Stimulated activated CD4-positive, alpha-beta T cell treated with anti-CD3 and anti-CD28 coated beads, Interleukin-4, amount 100 ng/mL, for 1 hour (primary cell): ENCODE measurements at regions not wholly inside any gene's neighbourhood (a gene's known extent, or its start where the extent isn't known, plus 50 kb on each side); places are given as distances from the start of the nearest gene placed in this dataset.

Experiments used
- DNase-seq: peaks from one replicate; pipeline ENCODE4 v3.0.0-alpha.2; 2020

- DNase-seq, result no peak
These were observed 362.3 kb upstream of the CBLB start for GRCh38 chr3:106231086-106231485.

GRCh38 chr3:106232956-106233355, 364.1 kb upstream of the CBLB start:
- no peak for DNase-seq

- no peak for DNase-seq
These were observed 370.4 kb upstream of the CBLB start for GRCh38 chr3:106239195-106239697.

DNA sequence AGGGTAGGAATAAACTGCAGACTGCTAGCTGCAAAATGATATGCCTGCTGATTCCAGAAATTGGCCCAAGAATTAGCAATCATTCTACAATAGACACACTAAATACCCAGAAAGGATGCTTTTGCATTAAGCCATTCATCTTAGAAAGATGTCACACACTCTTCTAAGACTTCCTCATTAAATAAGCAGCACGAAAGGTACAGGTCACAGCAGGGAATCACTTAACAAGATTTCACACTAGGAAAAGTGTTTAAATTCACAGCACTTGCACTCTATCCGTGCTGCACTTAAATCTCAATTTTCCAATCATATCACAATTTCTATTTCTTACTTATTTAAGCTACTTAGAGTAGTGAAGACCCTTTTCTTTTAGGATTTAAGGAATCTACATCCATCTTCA, 372.8 kb upstream of the CBLB start:
- DNase-seq, result no peak

DNA sequence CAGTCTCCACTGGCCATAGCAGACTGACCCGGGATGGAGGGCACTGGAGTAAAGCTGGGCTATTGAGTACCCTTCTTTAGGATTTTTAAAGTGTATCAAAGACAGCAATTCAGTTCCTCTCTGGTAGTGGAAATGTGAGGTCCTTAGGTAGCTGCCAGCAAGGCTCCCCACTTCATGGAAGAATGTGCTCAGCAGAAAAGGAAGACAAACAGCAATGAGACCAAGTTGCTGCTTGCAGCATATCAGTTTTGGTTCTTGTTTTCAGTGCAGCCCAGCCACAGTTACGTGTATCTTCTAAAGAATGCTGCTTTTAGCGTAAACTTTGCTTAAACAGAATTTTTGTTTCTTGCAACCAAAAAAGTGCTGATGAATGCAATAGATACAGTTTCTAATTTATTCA, 374.0 kb upstream of the CBLB start:
- DNase-seq, result no peak

DNA sequence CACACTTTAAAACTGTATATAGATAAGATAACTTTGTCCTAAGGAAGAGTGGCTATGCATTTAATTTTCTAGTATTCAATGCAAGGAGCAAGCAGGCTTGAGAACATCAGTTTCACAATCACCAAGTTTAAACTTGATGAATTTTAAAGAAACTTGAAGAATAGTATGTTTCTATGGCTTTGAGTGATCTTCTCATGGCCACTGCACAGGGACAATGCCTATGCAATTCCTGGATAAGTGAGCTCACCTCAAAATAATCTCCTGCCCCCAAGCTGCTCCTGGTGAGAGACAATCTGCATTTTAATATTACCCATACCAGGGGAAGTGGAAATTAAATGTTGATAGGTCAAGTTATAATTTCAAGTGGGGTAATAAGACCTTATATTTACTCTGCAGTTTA, 376.6 kb upstream of the CBLB start:
- no peak for DNase-seq

- no peak for DNase-seq
These were observed 379.3 kb upstream of the CBLB start for GRCh38 chr3:106247902-106248684.

- no peak for DNase-seq
These were observed 380.3 kb upstream of the CBLB start for GRCh38 chr3:106249159-106249558.

- DNase-seq, result no peak
These were observed 381.2 kb upstream of the CBLB start for GRCh38 chr3:106249981-106250380.

DNA sequence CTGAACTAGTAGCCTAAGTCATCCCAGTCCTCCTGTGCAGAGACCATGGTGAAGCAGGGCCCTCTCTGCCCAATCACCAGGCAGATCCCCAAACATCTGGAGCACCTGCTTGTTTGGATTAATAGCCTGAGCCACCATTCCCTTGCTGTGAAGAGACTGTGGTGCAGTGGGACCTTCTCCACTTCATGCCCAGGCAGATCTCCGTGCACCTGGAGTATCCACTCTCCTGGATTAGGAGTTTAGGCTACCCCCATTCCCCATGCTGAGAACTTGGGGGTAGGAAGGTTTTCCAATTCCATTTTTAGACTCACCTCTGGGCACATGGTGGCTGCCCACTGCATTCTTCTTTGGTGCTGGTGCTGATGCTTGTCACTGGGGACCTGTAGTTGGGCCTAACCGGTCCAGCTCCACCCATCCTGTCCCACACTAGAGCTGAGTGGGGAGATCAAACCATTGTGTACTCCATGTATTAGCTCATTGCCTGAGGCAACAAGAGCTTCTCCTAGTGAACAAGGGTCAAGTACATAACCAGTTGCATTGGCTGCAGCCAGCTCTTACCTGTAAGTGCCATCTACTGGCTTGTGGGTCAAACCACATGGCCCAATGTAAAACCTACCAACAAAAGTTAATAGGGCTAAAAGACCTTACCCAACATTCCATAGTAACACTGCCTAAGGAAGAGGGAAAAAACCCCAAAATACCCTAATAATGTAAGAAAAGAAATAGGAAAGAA, 382.5 kb upstream of the CBLB start:
- DNase-seq, result no peak

GRCh38 chr3:106255870-106256248, 387.0 kb upstream of the CBLB start:
- no peak for DNase-seq

- no peak for DNase-seq
These were observed 387.6 kb upstream of the CBLB start for GRCh38 chr3:106256249-106256957.

GRCh38 chr3:106257172-106257571, 388.4 kb upstream of the CBLB start:
- DNase-seq, result no peak

DNA sequence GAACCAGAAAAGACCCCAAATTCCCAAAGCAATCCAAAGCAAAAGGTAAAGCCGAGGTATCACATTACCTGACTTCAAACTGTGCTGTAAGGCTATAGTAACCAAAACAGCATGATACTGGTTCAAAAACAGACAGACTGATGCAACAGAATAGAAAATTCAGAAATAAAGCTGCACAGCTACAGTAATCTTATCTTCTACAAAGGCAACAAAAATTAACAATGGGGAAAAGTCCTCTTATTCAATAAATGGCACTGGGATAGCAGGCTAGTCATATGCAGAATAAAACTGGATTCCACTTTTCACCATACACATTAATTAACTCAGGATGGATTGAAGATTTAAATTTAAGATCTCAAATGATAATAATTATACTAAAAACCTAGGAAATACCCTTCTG, 392.6 kb upstream of the CBLB start:
- no peak for DNase-seq

DNA sequence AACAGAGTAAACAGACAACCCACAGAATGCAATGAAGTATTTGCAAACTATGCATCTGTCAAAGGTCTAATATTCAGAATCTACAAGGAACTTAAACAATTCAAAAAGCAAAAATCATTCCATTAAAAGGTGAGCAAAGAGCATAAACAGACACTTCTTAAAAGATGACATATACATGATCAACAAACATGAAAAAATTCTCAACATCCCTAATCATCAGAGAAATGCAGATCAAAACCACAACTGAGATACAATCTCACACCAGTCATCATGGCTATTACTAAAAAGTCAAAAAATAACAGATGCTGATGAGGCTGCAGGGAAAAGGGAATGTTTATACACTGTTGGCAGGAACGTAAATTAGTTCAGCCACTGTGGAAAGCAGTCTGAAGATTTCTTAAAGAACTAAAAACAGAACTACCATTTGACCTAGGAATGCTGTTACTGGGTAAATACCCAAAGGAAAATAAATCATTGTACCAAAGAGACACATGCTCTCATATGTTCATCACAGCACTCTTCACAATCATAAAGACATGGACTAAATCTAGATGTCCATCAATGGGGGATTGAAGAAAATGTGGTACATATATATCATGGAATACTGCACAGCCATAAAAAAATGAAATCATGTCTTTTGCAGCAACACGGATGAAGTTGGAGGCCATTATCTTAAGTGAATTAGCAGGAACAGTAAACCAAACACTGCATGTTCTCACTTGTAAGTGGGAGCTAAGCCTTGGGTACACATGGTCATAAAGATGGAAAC, 393.3 kb upstream of the CBLB start:
- no peak for DNase-seq

DNA sequence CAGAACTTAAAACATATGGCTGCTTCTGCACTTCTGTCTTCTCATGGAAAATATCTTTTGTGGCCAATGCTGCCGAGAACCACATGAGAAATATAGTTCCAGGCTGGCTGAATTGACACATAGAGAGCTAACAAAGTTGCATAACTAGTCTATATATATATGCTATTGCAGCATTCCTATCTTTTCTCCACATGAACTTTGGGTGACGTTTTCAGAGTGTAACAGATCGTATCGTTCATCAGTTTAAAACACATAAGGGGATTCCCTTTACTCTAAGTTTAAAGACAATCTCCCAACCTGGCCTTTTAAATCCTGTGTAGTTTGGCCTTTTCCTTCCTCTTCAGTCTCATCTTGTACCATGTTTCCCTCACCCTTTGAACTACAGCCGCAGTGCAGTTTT, 394.2 kb upstream of the CBLB start:
- no peak for DNase-seq

DNA sequence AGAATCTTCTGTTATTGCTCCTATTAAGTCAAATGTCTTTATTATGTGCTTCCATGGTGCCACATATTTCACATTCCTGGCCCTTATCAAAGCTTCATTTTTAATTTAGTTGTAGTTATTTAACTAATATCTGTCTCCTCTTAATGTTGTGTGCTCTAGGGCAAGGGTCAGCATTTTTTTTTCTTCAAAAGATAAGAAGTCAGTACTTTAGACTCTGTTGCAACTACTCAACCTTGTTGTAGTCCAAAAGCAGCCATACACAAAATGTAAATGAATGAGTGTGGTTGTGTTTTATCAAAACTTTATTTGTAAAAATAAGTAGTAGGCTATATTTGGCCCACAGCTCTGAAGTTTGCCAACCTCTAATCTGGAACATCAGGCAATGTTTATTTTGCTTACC, 394.7 kb upstream of the CBLB start:
- DNase-seq, result no peak

DNA sequence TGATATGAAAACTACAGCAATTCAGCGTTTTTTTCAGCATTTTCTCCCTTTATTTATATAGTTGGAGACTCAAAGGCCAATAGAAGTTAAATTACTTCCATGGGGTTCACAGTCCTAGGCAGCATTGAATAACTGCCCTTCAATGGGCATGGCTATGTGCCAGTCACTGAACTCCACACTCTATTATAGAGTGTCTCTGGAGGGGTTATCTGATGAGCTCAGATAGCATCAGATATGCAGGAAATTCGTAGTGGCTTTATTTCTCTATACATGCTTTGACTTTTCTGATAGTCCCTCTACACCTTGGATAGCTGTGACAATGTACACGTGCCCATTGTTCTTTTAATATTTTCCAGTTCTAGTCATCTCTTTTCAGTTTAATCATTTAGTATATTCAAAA, 396.9 kb upstream of the CBLB start:
- DNase-seq, result no peak

- DNase-seq, result no peak
These were observed 399.9 kb upstream of the CBLB start for GRCh38 chr3:106268696-106269095.

DNA sequence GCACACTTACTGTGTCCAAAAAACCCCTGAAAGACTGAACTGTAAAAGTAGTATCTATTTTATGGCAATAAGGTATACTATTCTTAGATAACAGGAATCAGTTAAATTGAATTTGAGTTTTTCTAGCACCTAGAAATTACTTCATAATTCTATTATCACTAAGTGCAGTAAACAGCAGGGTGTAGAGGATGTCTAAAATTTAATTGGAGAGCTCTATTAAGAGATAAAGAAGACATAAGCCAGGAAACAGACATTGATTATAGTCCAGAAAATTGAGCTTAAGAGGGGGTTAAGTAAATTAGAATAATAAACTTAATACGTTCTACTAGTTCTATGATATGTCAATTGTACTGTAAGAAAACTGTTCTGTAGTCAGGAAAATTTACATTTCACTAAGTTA, 403.5 kb upstream of the CBLB start:
- no peak for DNase-seq

- DNase-seq, result no peak
These were observed 406.8 kb upstream of the CBLB start for GRCh38 chr3:106275592-106275991.

DNA sequence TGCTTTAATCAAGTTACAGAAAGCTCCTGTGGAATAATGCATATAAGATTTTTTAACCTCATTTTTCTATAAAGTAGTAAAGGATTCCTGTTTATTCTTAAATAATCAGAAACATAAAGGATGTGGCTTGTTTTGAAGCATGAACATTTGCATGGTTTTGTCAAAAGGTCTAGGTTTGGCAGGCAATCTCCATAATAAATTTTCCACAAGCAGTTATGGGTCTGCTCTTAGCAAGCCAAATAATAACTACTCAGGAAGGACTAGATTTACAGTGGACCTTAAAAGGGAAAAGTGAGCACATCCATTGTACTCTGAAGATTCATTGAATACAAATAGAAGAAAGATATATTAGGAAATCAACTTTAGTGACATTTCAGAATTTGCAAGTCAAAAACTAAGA, 407.3 kb upstream of the CBLB start:
- no peak for DNase-seq
